ENCODE measurements at regions not wholly inside any gene's neighbourhood (a gene's known extent, or its start where the extent isn't known, plus 50 kb on each side); places are given as distances from the start of the nearest gene placed in this dataset.

- Mint-ChIP-seq H3K9me3 (no peaks in the 10 kb centered on the region), H3K36me3 (no peaks in the 10 kb centered on the region), H3K4me1 (peaks cover 0 to 4% (median 0%) of the 10 kb centered on the region in 7 donors), H3K27ac (no peak overlapping the region), H3K4me3 (no peak overlapping the region), H3K27me3 (peaks cover 0 to 4% (median 0%) of the 10 kb centered on the region in 5 donors)
- Histone ChIP-seq H3K4me3 (ENCODE audit: low read length) (no peak overlapping the region), H3K4me1 (ENCODE audit: control insufficient read depth in 2 of 2, insufficient read depth in 2 of 2, low read length in 2 of 2) (no peaks in the 10 kb centered on the region), H3K27me3 (ENCODE audit: control insufficient read depth in 2 of 2, insufficient read depth in 2 of 2, low read length in 2 of 2) (no peaks in the 10 kb centered on the region), H3K27ac (ENCODE audit: low read depth, low read length) (no peak overlapping the region), H3K36me3 (ENCODE audit: control insufficient read depth in 2 of 3, insufficient read depth in 3 of 3, low read length in 3 of 3) (no peaks in the 10 kb centered on the region), H3K9me3 (ENCODE audit: control insufficient read depth in 2 of 3, low read length in 3 of 3) (no peaks in the 10 kb centered on the region)
- intact Hi-C loops (cut with micrococcal nuclease) = loop anchor here in 1 of 2 donors (10.0 kb wide), 1 partner anchor 80 kb away; no protein-coding TSS in a partner anchor
- ChIA-PET POLR2A (no interaction called here), CTCF (no interaction called here)
- ATAC-seq (no peak), DNase-seq (no peak)
These were observed 78.0 kb upstream of the HPCAL1 start for GRCh38 chr2:10224734-10225133.

- H3K4me3 ChIP-seq (ENCODE audit: low read length) = no peak overlapping the region
- ATAC-seq = peak; percentile 10
- H3K4me1 ChIP-seq (ENCODE audit: control insufficient read depth in 2 of 2, insufficient read depth in 2 of 2, low read length in 2 of 2) = no peaks in the 10 kb centered on the region
- H3K36me3 ChIP-seq (ENCODE audit: control insufficient read depth in 2 of 3, insufficient read depth in 3 of 3, low read length in 3 of 3) = no peaks in the 10 kb centered on the region
- H3K36me3 Mint-ChIP-seq = no peaks in the 10 kb centered on the region
- DNase-seq = no peak
- no peak overlapping the region for H3K4me3 Mint-ChIP-seq
- peaks cover 0 to 4% (median 0%) of the 10 kb centered on the region in 7 donors for H3K4me1 Mint-ChIP-seq
- H3K27ac Mint-ChIP-seq = no peak overlapping the region
- ChIA-PET POLR2A (no interaction called here), CTCF (no interaction called here)
- peaks cover 0 to 4% (median 0%) of the 10 kb centered on the region in 5 donors for H3K27me3 Mint-ChIP-seq
- no peaks in the 10 kb centered on the region for H3K27me3 ChIP-seq (ENCODE audit: control insufficient read depth in 2 of 2, insufficient read depth in 2 of 2, low read length in 2 of 2)
- H3K9me3 Mint-ChIP-seq = no peaks in the 10 kb centered on the region
- intact Hi-C loops (cut with micrococcal nuclease) = loop anchor here in 1 of 2 donors (10.0 kb wide), 1 partner anchor 81 kb away; no protein-coding TSS in a partner anchor
- H3K9me3 ChIP-seq (ENCODE audit: control insufficient read depth in 2 of 3, low read length in 3 of 3) = no peaks in the 10 kb centered on the region
- H3K27ac ChIP-seq (ENCODE audit: low read depth, low read length) = no peak overlapping the region
These were observed 77.2 kb upstream of the HPCAL1 start for GRCh38 chr2:10225291-10226037.

GRCh38 chr2:10226038-10226724 lies 76.5 kb upstream of the HPCAL1 start:
- no peak overlapping the region for H3K4me3 ChIP-seq (ENCODE audit: low read length)
- H3K27me3 Mint-ChIP-seq = peaks cover 0 to 4% (median 0%) of the 10 kb centered on the region in 5 donors
- H3K4me1 Mint-ChIP-seq = peaks cover 0 to 4% (median 0%) of the 10 kb centered on the region in 7 donors
- no peaks in the 10 kb centered on the region for H3K4me1 ChIP-seq (ENCODE audit: control insufficient read depth in 2 of 2, insufficient read depth in 2 of 2, low read length in 2 of 2)
- H3K36me3 ChIP-seq (ENCODE audit: control insufficient read depth in 2 of 3, insufficient read depth in 3 of 3, low read length in 3 of 3) = no peaks in the 10 kb centered on the region
- POLR2A ChIA-PET = no interaction called here
- no peak overlapping the region for H3K27ac ChIP-seq (ENCODE audit: low read depth, low read length)
- no peaks in the 10 kb centered on the region for H3K9me3 ChIP-seq (ENCODE audit: control insufficient read depth in 2 of 3, low read length in 3 of 3)
- ATAC-seq (no peak), DNase-seq (no peak)
- no peaks in the 10 kb centered on the region for H3K9me3 Mint-ChIP-seq
- intact Hi-C loops (cut with micrococcal nuclease) = loop anchor here in 1 of 2 donors (10.0 kb wide), 1 partner anchor 81 kb away; no protein-coding TSS in a partner anchor
- H3K36me3 Mint-ChIP-seq = no peaks in the 10 kb centered on the region
- no peaks in the 10 kb centered on the region for H3K27me3 ChIP-seq (ENCODE audit: control insufficient read depth in 2 of 2, insufficient read depth in 2 of 2, low read length in 2 of 2)
- H3K4me3 Mint-ChIP-seq = no peak overlapping the region
- no peak overlapping the region for H3K27ac Mint-ChIP-seq
- CTCF ChIA-PET = interaction anchor here (1.1 kb wide), 1 partner anchor 183 kb away, joined by 3 read pairs; no protein-coding TSS in a partner anchor

- no peak overlapping the region for H3K4me3 Mint-ChIP-seq
- H3K4me1 Mint-ChIP-seq = peaks cover 0 to 10% (median 4%) of the 10 kb centered on the region in 7 donors
- H3K9me3 Mint-ChIP-seq = peaks cover 0 to 8% (median 0%) of the 10 kb centered on the region in 11 donors
- intact Hi-C loops (cut with micrococcal nuclease) = loop anchor here in 1 of 2 donors (10.0 kb wide), 1 partner anchor 84 kb away; no protein-coding TSS in a partner anchor
- H3K36me3 Mint-ChIP-seq = no peaks in the 10 kb centered on the region
- CTCF ChIA-PET = no interaction called here
- no peaks in the 10 kb centered on the region for H3K9me3 ChIP-seq (ENCODE audit: control insufficient read depth in 2 of 3, low read length in 3 of 3)
- H3K4me1 ChIP-seq (ENCODE audit: control insufficient read depth in 2 of 2, insufficient read depth in 2 of 2, low read length in 2 of 2) = no peaks in the 10 kb centered on the region
- no peak overlapping the region for H3K27ac Mint-ChIP-seq
- H3K4me3 ChIP-seq (ENCODE audit: low read length) = no peak overlapping the region
- no peaks in the 10 kb centered on the region for H3K27me3 ChIP-seq (ENCODE audit: control insufficient read depth in 2 of 2, insufficient read depth in 2 of 2, low read length in 2 of 2)
- ATAC-seq (no peak), DNase-seq (no peak)
- POLR2A ChIA-PET = no interaction called here
- no peak overlapping the region for H3K27ac ChIP-seq (ENCODE audit: low read depth, low read length)
- H3K36me3 ChIP-seq (ENCODE audit: control insufficient read depth in 2 of 3, insufficient read depth in 3 of 3, low read length in 3 of 3) = no peaks in the 10 kb centered on the region
- H3K27me3 Mint-ChIP-seq = peaks cover 0 to 4% (median 0%) of the 10 kb centered on the region in 5 donors
These were observed 73.9 kb upstream of the HPCAL1 start for GRCh38 chr2:10228611-10229365.

- peaks cover 0 to 4% (median 0%) of the 10 kb centered on the region in 5 donors for H3K27me3 Mint-ChIP-seq
- POLR2A ChIA-PET = no interaction called here
These were observed 73.1 kb upstream of the HPCAL1 start for GRCh38 chr2:10229462-10230099.

GRCh38 chr2:10230499-10230898 lies 72.2 kb upstream of the HPCAL1 start:
- Histone ChIP-seq H3K27me3 (ENCODE audit: control insufficient read depth in 2 of 2, insufficient read depth in 2 of 2, low read length in 2 of 2) (no peaks in the 10 kb centered on the region), H3K4me3 (ENCODE audit: low read length) (no peak overlapping the region), H3K27ac (ENCODE audit: low read depth, low read length) (no peak overlapping the region), H3K4me1 (ENCODE audit: control insufficient read depth in 2 of 2, insufficient read depth in 2 of 2, low read length in 2 of 2) (no peaks in the 10 kb centered on the region), H3K9me3 (ENCODE audit: control insufficient read depth in 2 of 3, low read length in 3 of 3) (no peaks in the 10 kb centered on the region), H3K36me3 (ENCODE audit: control insufficient read depth in 2 of 3, insufficient read depth in 3 of 3, low read length in 3 of 3) (no peaks in the 10 kb centered on the region)
- Mint-ChIP-seq H3K9me3 (peaks cover 0 to 8% (median 0%) of the 10 kb centered on the region in 11 donors), H3K36me3 (no peaks in the 10 kb centered on the region), H3K27ac (no peak overlapping the region), H3K4me1 (peaks cover 0 to 13% (median 4%) of the 10 kb centered on the region in 7 donors), H3K4me3 (no peak overlapping the region), H3K27me3 (peaks cover 0 to 4% (median 0%) of the 10 kb centered on the region in 5 donors)
- intact Hi-C loops (cut with micrococcal nuclease) = no loop called here
- ChIA-PET CTCF (interaction anchor here (0.7 kb wide), 1 partner anchor 602 kb away, joined by 3 read pairs; no protein-coding TSS in a partner anchor), POLR2A (no interaction called here)
- ATAC-seq (no peak), DNase-seq (no peak)

More at GRCh38 chr2:10229462-10230099, 73.1 kb upstream of the HPCAL1 start:
- no peaks in the 10 kb centered on the region for H3K27me3 ChIP-seq (ENCODE audit: control insufficient read depth in 2 of 2, insufficient read depth in 2 of 2, low read length in 2 of 2)
- H3K4me3 Mint-ChIP-seq = no peak overlapping the region
- no peaks in the 10 kb centered on the region for H3K4me1 ChIP-seq (ENCODE audit: control insufficient read depth in 2 of 2, insufficient read depth in 2 of 2, low read length in 2 of 2)
- DNase-seq (no peak), ATAC-seq (no peak)
- H3K9me3 Mint-ChIP-seq = peaks cover 0 to 8% (median 0%) of the 10 kb centered on the region in 11 donors
- no peaks in the 10 kb centered on the region for H3K36me3 Mint-ChIP-seq
- H3K9me3 ChIP-seq (ENCODE audit: control insufficient read depth in 2 of 3, low read length in 3 of 3) = no peaks in the 10 kb centered on the region
- peaks cover 0 to 13% (median 4%) of the 10 kb centered on the region in 7 donors for H3K4me1 Mint-ChIP-seq
- no peak overlapping the region for H3K27ac ChIP-seq (ENCODE audit: low read depth, low read length)
- CTCF ChIA-PET = no interaction called here
- H3K27ac Mint-ChIP-seq = no peak overlapping the region
- intact Hi-C loops (cut with micrococcal nuclease) = loop anchor here in 1 of 2 donors (10.0 kb wide), 1 partner anchor 85 kb away; no protein-coding TSS in a partner anchor
- H3K36me3 ChIP-seq (ENCODE audit: control insufficient read depth in 2 of 3, insufficient read depth in 3 of 3, low read length in 3 of 3) = no peaks in the 10 kb centered on the region
- H3K4me3 ChIP-seq (ENCODE audit: low read length) = no peak overlapping the region

All from naive thymus-derived CD4-positive, alpha-beta T cell (primary cell).